NCI-H146 treated with DMSO at 0.1 percent for 48 hours (cell line): ENCODE measurements at regions not wholly inside any gene's neighbourhood (a gene's known extent, or its start where the extent isn't known, plus 50 kb on each side); places are given as distances from the start of the nearest gene placed in this dataset.
"Not testable (repeated sequence)": the region's sequence is repeated elsewhere in the genome, so short reads cannot be mapped to it uniquely, and the experiment has no call there.

Experiments used
- DNase-seq: peaks from one replicate; lab custom pipeline; 2025; ENCODE audit not compliant: unreplicated experiment; lab: John Stamatoyannopoulos, UW

- no peak for DNase-seq
Observed at GRCh38 chr5:133859073-133859472, 109.4 kb downstream of the C5orf15 start.

- not testable (repeated sequence) for DNase-seq
Observed at GRCh38 chr5:133857595-133858313, 110.7 kb downstream of the C5orf15 start.

- no peak for DNase-seq
Observed at GRCh38 chr5:133854554-133854953, 113.9 kb downstream of the C5orf15 start.

GRCh38 chr5:133853646-133854365 is 114.6 kb downstream of the C5orf15 start:
- no peak for DNase-seq

- no peak for DNase-seq
Observed at GRCh38 chr5:133851521-133851920, 116.9 kb downstream of the C5orf15 start.

- DNase-seq = no peak
Observed at GRCh38 chr5:133850811-133851210, 117.6 kb downstream of the C5orf15 start.

GRCh38 chr5:133849116-133849515 is 119.3 kb downstream of the C5orf15 start:
- no peak for DNase-seq

GRCh38 chr5:133848341-133848811 is 120.0 kb downstream of the C5orf15 start:
- peak; percentile 28 for DNase-seq

- DNase-seq = no peak
Observed at GRCh38 chr5:133847886-133848285, 120.5 kb downstream of the C5orf15 start.

- no peak for DNase-seq
Observed at GRCh38 chr5:133847301-133847700, 121.1 kb downstream of the C5orf15 start.

- DNase-seq = no peak
Observed at GRCh38 chr5:133846478-133847226, 121.8 kb downstream of the C5orf15 start.

- no peak for DNase-seq
Observed at GRCh38 chr5:133845271-133845670, 123.2 kb downstream of the C5orf15 start.

- no peak for DNase-seq
Observed at GRCh38 chr5:133844836-133845235, 123.6 kb downstream of the C5orf15 start.

GRCh38 chr5:133843911-133844310 is 124.5 kb downstream of the C5orf15 start:
- DNase-seq = no peak

GRCh38 chr5:133842846-133843611 is 125.4 kb downstream of the C5orf15 start:
- DNase-seq = no peak

GRCh38 chr5:133841831-133842750 is 126.3 kb downstream of the C5orf15 start:
- no peak for DNase-seq

GRCh38 chr5:133840168-133840567 is 128.3 kb downstream of the C5orf15 start:
- no peak for DNase-seq

GRCh38 chr5:133839721-133840120 is 128.7 kb downstream of the C5orf15 start:
- DNase-seq = no peak

- no peak for DNase-seq
Observed at GRCh38 chr5:133839090-133839489, 129.3 kb downstream of the C5orf15 start.

GRCh38 chr5:133838286-133838685 is 130.1 kb downstream of the C5orf15 start:
- DNase-seq = no peak
